ENCODE measurements at regions not wholly inside any gene's neighbourhood (a gene's known extent, or its start where the extent isn't known, plus 50 kb on each side); places are given as distances from the start of the nearest gene placed in this dataset.

GRCh38 chr5:168089201-168089887, 202.1 kb upstream of the WWC1 start (continued):
- TF ChIP-seq, protein P1, sequence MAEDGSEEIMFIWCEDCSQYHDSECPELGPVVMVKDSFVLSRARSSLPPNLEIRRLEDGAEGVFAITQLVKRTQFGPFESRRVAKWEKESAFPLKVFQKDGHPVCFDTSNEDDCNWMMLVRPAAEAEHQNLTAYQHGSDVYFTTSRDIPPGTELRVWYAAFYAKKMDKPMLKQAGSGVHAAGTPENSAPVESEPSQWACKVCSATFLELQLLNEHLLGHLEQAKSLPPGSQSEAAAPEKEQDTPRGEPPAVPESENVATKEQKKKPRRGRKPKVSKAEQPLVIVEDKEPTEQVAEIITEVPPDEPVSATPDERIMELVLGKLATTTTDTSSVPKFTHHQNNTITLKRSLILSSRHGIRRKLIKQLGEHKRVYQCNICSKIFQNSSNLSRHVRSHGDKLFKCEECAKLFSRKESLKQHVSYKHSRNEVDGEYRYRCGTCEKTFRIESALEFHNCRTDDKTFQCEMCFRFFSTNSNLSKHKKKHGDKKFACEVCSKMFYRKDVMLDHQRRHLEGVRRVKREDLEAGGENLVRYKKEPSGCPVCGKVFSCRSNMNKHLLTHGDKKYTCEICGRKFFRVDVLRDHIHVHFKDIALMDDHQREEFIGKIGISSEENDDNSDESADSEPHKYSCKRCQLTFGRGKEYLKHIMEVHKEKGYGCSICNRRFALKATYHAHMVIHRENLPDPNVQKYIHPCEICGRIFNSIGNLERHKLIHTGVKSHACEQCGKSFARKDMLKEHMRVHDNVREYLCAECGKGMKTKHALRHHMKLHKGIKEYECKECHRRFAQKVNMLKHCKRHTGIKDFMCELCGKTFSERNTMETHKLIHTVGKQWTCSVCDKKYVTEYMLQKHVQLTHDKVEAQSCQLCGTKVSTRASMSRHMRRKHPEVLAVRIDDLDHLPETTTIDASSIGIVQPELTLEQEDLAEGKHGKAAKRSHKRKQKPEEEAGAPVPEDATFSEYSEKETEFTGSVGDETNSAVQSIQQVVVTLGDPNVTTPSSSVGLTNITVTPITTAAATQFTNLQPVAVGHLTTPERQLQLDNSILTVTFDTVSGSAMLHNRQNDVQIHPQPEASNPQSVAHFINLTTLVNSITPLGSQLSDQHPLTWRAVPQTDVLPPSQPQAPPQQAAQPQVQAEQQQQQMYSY (CRISPR knock-in tag; IDR thresholded peaks at IDR 0.05), result no peak

DNA sequence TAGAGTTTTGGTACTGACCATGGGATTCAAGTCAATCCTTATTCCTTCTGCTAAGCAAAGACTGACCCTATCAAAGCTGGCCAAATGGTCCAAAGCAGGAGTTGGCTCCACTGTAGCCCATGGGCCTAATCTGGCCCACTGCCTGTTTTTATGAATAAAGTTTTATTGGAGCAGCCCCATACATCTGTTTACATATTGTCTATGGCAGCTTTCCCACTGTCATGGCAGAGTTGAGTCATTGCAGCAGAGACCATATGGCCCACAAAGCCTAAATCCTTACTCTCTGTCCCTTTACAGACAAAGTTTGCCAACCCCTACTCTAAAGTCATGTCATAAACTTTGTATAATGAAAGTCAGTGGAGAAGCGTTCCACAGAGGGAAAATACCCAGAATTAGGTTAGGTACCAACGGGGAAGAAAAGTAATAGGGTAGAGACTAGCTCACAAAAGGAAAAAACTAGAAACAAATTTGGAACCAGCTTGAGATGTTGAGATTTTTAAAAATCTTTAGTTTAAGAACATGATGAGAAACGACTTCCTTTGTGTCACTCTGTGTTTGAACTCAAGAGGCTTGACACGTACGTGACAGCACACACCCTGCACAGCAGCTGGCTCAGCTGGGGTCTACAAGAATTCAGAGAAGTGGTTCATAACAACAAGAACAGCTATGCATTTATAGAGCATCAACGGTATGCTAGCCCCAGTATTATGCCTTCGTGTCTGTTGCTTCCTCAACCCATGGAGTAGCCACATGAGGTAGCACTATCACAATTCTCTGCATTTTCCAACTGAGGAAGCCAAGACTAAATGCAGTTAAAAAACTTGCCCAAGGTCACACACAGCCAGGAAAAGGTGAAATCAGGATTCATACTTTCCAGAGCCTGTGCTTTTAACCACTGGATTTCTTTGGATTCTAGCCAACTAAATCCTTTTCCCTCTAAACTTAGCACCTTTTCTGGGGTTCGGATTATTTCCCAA, 198.9 kb upstream of the WWC1 start:
- in situ Hi-C loops (cut with MboI), result no loop called here
- CTCF ChIA-PET, result interaction anchor here (1.1 kb wide), 1 partner anchor 16 kb away, joined by 3 read pairs; no protein-coding TSS in a partner anchor
- BruUV-seq (replicated peaks), result no TSS peak

More for the DNA sequence above, 198.9 kb upstream of the WWC1 start:
- Histone ChIP-seq H3K27me3 (replicated peaks in 1 of 2; ENCODE audit: control insufficient read depth in 2 of 2, insufficient read depth in 2 of 2, low read length in 1 of 2) (no peaks in the 10 kb centered on the region; a peak in 2 of 4 replicates), H3K9me3 (replicated peaks; ENCODE audit: control insufficient read depth, insufficient read depth, low read length) (no peaks in the 10 kb centered on the region), H3K36me3 (ENCODE audit: control insufficient read depth in 2 of 2, insufficient read depth in 2 of 2, low read length in 1 of 2) (no peaks in the 10 kb centered on the region), H4K20me1 (ENCODE audit: control insufficient read depth, insufficient read depth) (no peaks in the 10 kb centered on the region), H2AFZ (ENCODE audit: control insufficient read depth, low read depth, low read length) (no peak overlapping the region), H3K9ac (ENCODE audit: control insufficient read depth, insufficient read depth, low read length) (no peak overlapping the region), H3K79me2 (ENCODE audit: control insufficient read depth, insufficient read depth, low read length) (no peaks in the 10 kb centered on the region), H3K4me1 (ENCODE audit: control insufficient read depth, insufficient read depth, low read length) (no peaks in the 10 kb centered on the region), H3K4me3 (no peak overlapping the region), H3K27ac (ENCODE audit: control insufficient read depth, insufficient read depth) (no peak overlapping the region), H3K4me2 (ENCODE audit: control insufficient read depth, insufficient read depth) (no peak overlapping the region)
- TF ChIP-seq ZBTB40 (IDR thresholded peaks at IDR 0.05; ENCODE audit: borderline replicate concordance), result peak; percentile 27
- TF ChIP-seq STAT3 (IDR thresholded peaks at IDR 0.05; ENCODE audit: low read depth, low read length), result no peak
- no peak for TF ChIP-seq ZNF622 (IDR thresholded peaks at IDR 0.05)
- no peak for FAIRE-seq
- SMC1A ChIA-PET (ENCODE audit: uncharacterized antibody, unreplicated experiment), result interaction anchor here (0.6 to 1.3 kb wide), 4 partner anchors 25 to 1387 kb away, joined by 3 read pairs; no protein-coding TSS in a partner anchor
- WGBS (ENCODE audit: insufficient coverage, insufficient replicate concordance, low lambda C conversion rate, missing lambda C conversion rate), result 18% methylated on average over 8 of the region's 8 CpGs
- RAD21 ChIA-PET (ENCODE audit: unreplicated experiment), result no interaction called here
- POLR2A ChIA-PET, result no interaction called here
- intact Hi-C loops (cut with micrococcal nuclease; ENCODE audit: unreplicated experiment), result no loop called here
- no peak for ATAC-seq
- no peak for DNase-seq (ENCODE audit: low read depth, low spot score)

Measured in GM12878 (cell line).